ENCODE measurements at regions not wholly inside any gene's neighbourhood (a gene's known extent, or its start where the extent isn't known, plus 50 kb on each side); places are given as distances from the start of the nearest gene placed in this dataset.

DNA sequence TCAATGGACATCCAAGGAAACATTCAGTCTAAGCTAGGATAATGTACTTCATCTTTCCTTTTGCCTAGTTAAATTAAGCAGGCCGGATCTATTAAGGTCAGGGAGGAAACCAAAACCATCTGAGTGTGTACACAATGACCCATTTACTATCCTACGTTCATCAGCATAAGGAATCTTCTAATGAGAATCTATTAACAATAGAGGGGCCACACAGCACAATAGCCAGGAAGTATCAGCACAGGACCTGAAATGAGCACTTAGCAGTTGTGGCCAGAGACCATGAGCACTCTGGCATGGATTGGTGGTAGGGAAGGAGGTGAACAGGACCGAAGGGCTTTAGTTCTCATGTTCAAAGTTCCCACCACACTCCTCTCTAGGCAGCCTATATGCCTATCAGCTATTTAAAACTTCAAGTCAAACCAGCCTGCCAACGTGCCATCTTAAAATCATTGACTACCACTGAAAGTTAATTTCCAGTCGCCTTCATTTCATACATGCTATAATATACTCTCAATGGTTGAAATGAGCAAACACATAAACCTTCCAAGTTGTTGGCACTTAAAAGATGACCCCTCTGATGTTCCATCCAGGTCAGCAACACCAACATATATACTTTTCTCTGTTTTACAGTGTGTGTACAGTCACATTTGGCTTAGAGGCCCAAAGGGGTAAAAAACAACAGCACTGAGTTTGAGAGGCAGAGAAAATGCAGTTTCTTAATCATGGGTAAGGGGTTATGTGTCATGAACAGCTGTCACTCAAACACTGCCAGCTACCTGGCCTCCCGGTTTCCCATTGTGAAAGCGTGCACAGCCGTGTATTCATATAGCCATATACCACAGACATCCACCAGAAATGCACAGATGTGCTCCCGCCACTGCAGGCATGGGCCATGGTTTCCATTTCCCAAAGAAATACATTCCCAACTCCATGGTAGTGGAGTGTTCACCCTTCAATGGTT, 184.3 kb downstream of the TBXT start (continued):
- no peak for TF ChIP-seq ZNF326 (CRISPR knock-in tag; IDR thresholded peaks at IDR 0.05; ENCODE audit: borderline replicate concordance)
- TF ChIP-seq ETV5 (CRISPR knock-in tag; IDR thresholded peaks at IDR 0.05; ENCODE audit: borderline replicate concordance), result no peak
- TF ChIP-seq, protein P1, sequence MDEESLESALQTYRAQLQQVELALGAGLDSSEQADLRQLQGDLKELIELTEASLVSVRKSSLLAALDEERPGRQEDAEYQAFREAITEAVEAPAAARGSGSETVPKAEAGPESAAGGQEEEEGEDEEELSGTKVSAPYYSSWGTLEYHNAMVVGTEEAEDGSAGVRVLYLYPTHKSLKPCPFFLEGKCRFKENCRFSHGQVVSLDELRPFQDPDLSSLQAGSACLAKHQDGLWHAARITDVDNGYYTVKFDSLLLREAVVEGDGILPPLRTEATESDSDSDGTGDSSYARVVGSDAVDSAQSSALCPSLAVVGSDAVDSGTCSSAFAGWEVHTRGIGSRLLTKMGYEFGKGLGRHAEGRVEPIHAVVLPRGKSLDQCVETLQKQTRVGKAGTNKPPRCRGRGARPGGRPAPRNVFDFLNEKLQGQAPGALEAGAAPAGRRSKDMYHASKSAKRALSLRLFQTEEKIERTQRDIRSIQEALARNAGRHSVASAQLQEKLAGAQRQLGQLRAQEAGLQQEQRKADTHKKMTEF (CRISPR knock-in tag; IDR thresholded peaks at IDR 0.05), result no peak
- no peak for TF ChIP-seq CSRNP1 (CRISPR knock-in tag; IDR thresholded peaks at IDR 0.05)
- no peak for TF ChIP-seq HDAC2 (CRISPR knock-in tag; IDR thresholded peaks at IDR 0.05)
- TF ChIP-seq SAP130 (CRISPR knock-in tag; IDR thresholded peaks at IDR 0.05; ENCODE audit: low read depth), result no peak

DNA sequence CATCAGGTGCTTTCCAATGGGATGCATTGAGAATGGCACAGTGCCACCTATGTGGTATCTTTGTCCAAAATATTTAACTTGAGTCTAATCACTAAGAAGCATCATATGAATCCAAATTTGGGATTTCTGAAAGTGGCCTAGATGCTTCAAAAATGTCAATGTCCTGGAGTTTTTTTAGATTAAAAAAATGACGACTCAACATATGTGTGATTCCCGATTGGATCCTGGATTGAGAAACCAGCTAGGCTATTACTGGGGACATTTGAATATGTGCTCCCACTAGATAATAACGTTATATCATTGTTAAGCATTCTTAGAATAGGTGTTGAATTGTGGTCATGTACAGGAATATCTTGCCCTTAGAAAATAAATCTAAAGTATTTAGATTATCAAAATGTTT, 189.2 kb downstream of the TBXT start:
- peaks cover 0 to 9% of the 10 kb centered on the region in 2 experiments; a peak in 3 of 5 replicates for H3K27me3 ChIP-seq (ENCODE audit: control insufficient read depth in 1 of 2, insufficient read depth in 2 of 2, low read length in 2 of 2)
- in situ Hi-C loops (cut with HindIII; ENCODE audit: extremely low pct_ligation_motif_present, low pct_unique_long_range_greater_than_20kb), result no loop called here
- TF ChIP-seq REST (IDR thresholded peaks at IDR 0.05; ENCODE audit: borderline replicate concordance in 1 of 2, low read depth in 1 of 2, low read length in 2 of 2), result no peak
- 0 out of 4 replicates have a peak, but pooled peaks of 1 of the 2 experiments have one; percentile 7 for TF ChIP-seq MAFK (conservative IDR thresholded peaks at IDR 0.05 in 1 of 2, IDR thresholded peaks at IDR 0.05 in 1 of 2; ENCODE audit: low read length in 2 of 2)
- intact Hi-C loops (cut with micrococcal nuclease; ENCODE audit: unreplicated experiment), result no loop called here
- H3K79me2 ChIP-seq (ENCODE audit: insufficient read depth, low read length), result no peaks in the 10 kb centered on the region
- no peak overlapping the region for H3K9ac ChIP-seq (ENCODE audit: insufficient read depth, low read depth, low read length)
- no peaks in the 10 kb centered on the region for H3K36me3 ChIP-seq (replicated peaks in 1 of 2; ENCODE audit: control insufficient read depth in 1 of 2, insufficient read depth in 2 of 2, low read length in 2 of 2)
- no peak overlapping the region for H3K4me3 ChIP-seq (replicated peaks in 1 of 3; ENCODE audit: insufficient read depth in 1 of 3, low read depth in 2 of 3, low read length in 3 of 3)
- H2AFZ ChIP-seq (ENCODE audit: low read length), result no peak overlapping the region
- 0% methylated on average over 3 of the region's 3 CpGs for WGBS (ENCODE audit: low lambda C conversion rate)
- no peak overlapping the region for H3K27ac ChIP-seq (ENCODE audit: extremely low read length, insufficient read depth, low read length)
- H3K4me2 ChIP-seq (ENCODE audit: low read depth, low read length), result no peak overlapping the region
- H4K20me1 ChIP-seq (ENCODE audit: insufficient read depth, low read length), result no peaks in the 10 kb centered on the region
- CTCF ChIA-PET (ENCODE audit: low intra/inter-chr PET ratio, low total read pairs), result no interaction called here
- POLR2A ChIA-PET, result no interaction called here
- BruUV-seq (replicated peaks), result no TSS peak
- H3K4me1 ChIP-seq (ENCODE audit: insufficient read depth, low read length), result no peaks in the 10 kb centered on the region
- FAIRE-seq, result no peak
- ATAC-seq, result no peak
- no peaks in the 10 kb centered on the region for H3K9me3 ChIP-seq (ENCODE audit: low read length)
- DNase-seq (ENCODE audit: low spot score), result no peak
